Neutrophil (primary cell): ENCODE measurements at regions not wholly inside any gene's neighbourhood (a gene's known extent, or its start where the extent isn't known, plus 50 kb on each side); places are given as distances from the start of the nearest gene placed in this dataset.

ENCODE experiments used
- H3K27ac ChIP-seq: fragments of 200-600 bp; sonication (generic); 2 replicates; pipeline ENCODE4 v1.5.1; 2016; ENCODE audit warnings: mild to moderate bottlenecking, moderate library complexity
- H3K27me3 ChIP-seq: fragments of 200-600 bp; sonication (generic); 2 replicates; pipeline ENCODE4 v1.6.0; 2016; ENCODE audit warnings: mild to moderate bottlenecking
- H3K36me3 ChIP-seq: fragments of 200-600 bp; sonication (generic); 2 replicates; pipeline ENCODE4 v1.5.1; 2017
- H3K4me1 ChIP-seq, 2 experiments: fragments of 200-600 bp in 1 of 2; sonication (generic) in 1 of 2; 1 replicate in 1 of 2; 2 replicates in 1 of 2; pipeline versions ENCODE4 v1.5.1 to v1.6.1; 2013 to 2016; ENCODE audit warnings: low read depth in 1 of 2, low read length in 1 of 2, mild to moderate bottlenecking in 1 of 2, moderate library complexity in 1 of 2; ENCODE audit not compliant: control insufficient read depth in 1 of 2, insufficient read depth in 1 of 2
- H3K4me3 ChIP-seq, 2 experiments: fragments of 200-600 bp in 1 of 2; sonication (generic) in 1 of 2; 1 replicate in 1 of 2; 2 replicates in 1 of 2; pipeline ENCODE4 v1.5.1; 2013 to 2016; ENCODE audit warnings: low read depth in 1 of 2, low read length in 1 of 2, mild to moderate bottlenecking in 1 of 2, moderate library complexity in 1 of 2
- H3K9me3 ChIP-seq: fragments of 200-600 bp; sonication (generic); 2 replicates; pipeline ENCODE4 v1.5.1; 2016
- CTCF ChIP-seq: fragments of 200-600 bp; sonication (generic); IDR thresholded peaks from 2 replicates; pipeline ENCODE4 v1.5.1; 2016; ENCODE audit warnings: antibody characterized with exemption

- H3K27me3 ChIP-seq, result no peaks in the 10 kb centered on the region
- no peak overlapping the region for H3K27ac ChIP-seq
- no peaks in the 10 kb centered on the region for H3K9me3 ChIP-seq
- no peak for TF ChIP-seq CTCF
- H3K4me1 ChIP-seq, result no peaks in the 10 kb centered on the region
- no peak overlapping the region for H3K4me3 ChIP-seq
- no peaks in the 10 kb centered on the region for H3K36me3 ChIP-seq
These were observed 1923.6 kb upstream of the PIK3C3 start for GRCh38 chr18:40031435-40031834.

GRCh38 chr18:40019797-40020392 lies 1935.1 kb upstream of the PIK3C3 start:
- no peak for TF ChIP-seq CTCF
- H3K9me3 ChIP-seq, result no peaks in the 10 kb centered on the region
- no peak overlapping the region for H3K27ac ChIP-seq
- no peaks in the 10 kb centered on the region for H3K27me3 ChIP-seq
- H3K4me3 ChIP-seq, result no peak overlapping the region
- no peaks in the 10 kb centered on the region for H3K36me3 ChIP-seq
- no peaks in the 10 kb centered on the region for H3K4me1 ChIP-seq

- Histone ChIP-seq H3K36me3 (no peaks in the 10 kb centered on the region), H3K27ac (no peak overlapping the region), H3K4me3 (no peak overlapping the region), H3K4me1 (no peaks in the 10 kb centered on the region), H3K9me3 (no peaks in the 10 kb centered on the region), H3K27me3 (no peaks in the 10 kb centered on the region)
- TF ChIP-seq CTCF, result no peak
These were observed 1936.8 kb upstream of the PIK3C3 start for GRCh38 chr18:40018266-40018665.

- no peak for TF ChIP-seq CTCF
These were observed 1938.0 kb upstream of the PIK3C3 start for GRCh38 chr18:40017021-40017420.

GRCh38 chr18:40016405-40016804 lies 1938.6 kb upstream of the PIK3C3 start:
- TF ChIP-seq CTCF, result no peak
- no peaks in the 10 kb centered on the region for H3K36me3 ChIP-seq
- H3K4me1 ChIP-seq, result no peaks in the 10 kb centered on the region
- H3K27me3 ChIP-seq, result no peaks in the 10 kb centered on the region
- H3K9me3 ChIP-seq, result no peaks in the 10 kb centered on the region
- H3K27ac ChIP-seq, result no peak overlapping the region
- H3K4me3 ChIP-seq, result no peak overlapping the region

More at GRCh38 chr18:40017021-40017420, 1938.0 kb upstream of the PIK3C3 start:
- no peaks in the 10 kb centered on the region for H3K36me3 ChIP-seq
- H3K4me3 ChIP-seq, result no peak overlapping the region
- H3K27me3 ChIP-seq, result no peaks in the 10 kb centered on the region
- H3K27ac ChIP-seq, result no peak overlapping the region
- H3K4me1 ChIP-seq, result no peaks in the 10 kb centered on the region
- no peaks in the 10 kb centered on the region for H3K9me3 ChIP-seq
